Panc1 (cell line): ENCODE measurements at regions not wholly inside any gene's neighbourhood (a gene's known extent, or its start where the extent isn't known, plus 50 kb on each side); places are given as distances from the start of the nearest gene placed in this dataset.

Experiments used
- ATAC-seq: fragments of 200-7000 bp; cut with Tn5 transposase; 2 replicates; pipeline ENCODE4 v1.9.1; 2020; ENCODE audit warnings: mild to moderate bottlenecking, moderate library complexity
- BruUV-seq: library from RNA; stranded (reverse); fragments of 400-500 nt; replicated peaks from 2 replicates; lab custom pipeline; 2021; lab: Mats Ljungman, UMichigan
- CTCF ChIA-PET: fragments of 300-600 bp; sonication (Branson Sonifier 250); formaldehyde crosslinking; loops from one replicate; lab custom pipeline; 2022; ENCODE audit warnings: antibody characterized with exemption; lab: Charles Lee
- POLR2A ChIA-PET: fragments of 300-600 bp; sonication (Branson Sonifier 250); formaldehyde crosslinking; loops from one replicate; lab custom pipeline; 2022; ENCODE audit warnings: antibody characterized with exemption; lab: Charles Lee
- DNase-seq: peaks from one replicate; pipeline ENCODE4 v3.0.0-alpha.2; 2010; ENCODE audit warnings: low read depth, low spot score
- H3K27ac ChIP-seq: 2 replicates; pipeline ENCODE4 v1.5.1; 2011; ENCODE audit warnings: mild to moderate bottlenecking, low read length, inconsistent platforms
- H3K27me3 ChIP-seq: fragments of 200-500 bp; sonication (Bioruptor generic); 2 replicates; pipeline ENCODE4 v1.6.0; 2014; ENCODE audit warnings: low read length, inconsistent platforms; ENCODE audit not compliant: control insufficient read depth, insufficient read depth
- H3K36me3 ChIP-seq: fragments of 200-500 bp; sonication (Bioruptor generic); 2 replicates; pipeline ENCODE4 v1.5.1; 2014; ENCODE audit warnings: inconsistent platforms, mild to moderate bottlenecking, low read length, moderate library complexity; ENCODE audit not compliant: control insufficient read depth, insufficient read depth
- H3K4me1 ChIP-seq: 2 replicates; pipeline ENCODE4 v1.5.1; 2011; ENCODE audit warnings: inconsistent platforms, mild to moderate bottlenecking, low read length, moderate library complexity; ENCODE audit not compliant: control insufficient read depth, insufficient read depth
- H3K4me3 ChIP-seq, 2 experiments: 2 replicates each; pipeline ENCODE4 v1.5.1; 2011 to 2012; ENCODE audit warnings: low read depth in 2 of 2, low read length in 2 of 2, mild to moderate bottlenecking in 2 of 2, inconsistent platforms in 1 of 2, moderate library complexity in 1 of 2
- H3K9me3 ChIP-seq: fragments of 200-500 bp; sonication (Bioruptor generic); 2 replicates; pipeline ENCODE4 v1.5.1; 2014; ENCODE audit warnings: low read depth, mild to moderate bottlenecking, inconsistent platforms, low read length, moderate library complexity; ENCODE audit not compliant: control insufficient read depth, insufficient read depth
- POLR2AphosphoS5 ChIP-seq: IDR thresholded peaks from 2 replicates; pipeline ENCODE4 v1.6.1; 2012; ENCODE audit warnings: mild to moderate bottlenecking, low read depth, low read length, moderate library complexity
- SIN3A ChIP-seq: IDR thresholded peaks from 2 replicates; pipeline ENCODE4 v1.6.1; 2012; ENCODE audit warnings: low read depth, mild to moderate bottlenecking, low read length, moderate library complexity, borderline replicate concordance; ENCODE audit not compliant: insufficient read depth
- TCF7L2 ChIP-seq: IDR thresholded peaks from 2 replicates; pipeline ENCODE4 v1.6.1; 2011; ENCODE audit warnings: mild to moderate bottlenecking, low read depth, low read length, inconsistent platforms
- in situ Hi-C: cut with HindIII; loops from 2 replicates; pipeline ENCODE4 v1.10.0; 2016; ENCODE audit warnings: low sequenced_read_pairs, low pct_unique_long_range_greater_than_20kb
- intact Hi-C: fragments of 100-400 bp; cut with micrococcal nuclease; formaldehyde crosslinking; loops from one replicate; pipeline ENCODE4 v1.10.0; 2022; ENCODE audit not compliant: unreplicated experiment
- TF ChIP-seq, protein P1 (sequence below): fragments of 450-650 bp; IDR thresholded peaks from 2 replicates; pipeline ENCODE4 v1.5.1; 2017; ENCODE audit warnings: mild to moderate bottlenecking
- TF ChIP-seq, protein P2 (sequence below), 2 experiments: IDR thresholded peaks; 2 replicates each; pipeline ENCODE4 v1.6.1; 2011 to 2012; ENCODE audit warnings: low read depth in 2 of 2, control low read depth in 1 of 2, low read length in 1 of 2, mild to moderate bottlenecking in 1 of 2, moderate library complexity in 1 of 2; ENCODE audit not compliant: insufficient read depth in 1 of 2

DNA sequence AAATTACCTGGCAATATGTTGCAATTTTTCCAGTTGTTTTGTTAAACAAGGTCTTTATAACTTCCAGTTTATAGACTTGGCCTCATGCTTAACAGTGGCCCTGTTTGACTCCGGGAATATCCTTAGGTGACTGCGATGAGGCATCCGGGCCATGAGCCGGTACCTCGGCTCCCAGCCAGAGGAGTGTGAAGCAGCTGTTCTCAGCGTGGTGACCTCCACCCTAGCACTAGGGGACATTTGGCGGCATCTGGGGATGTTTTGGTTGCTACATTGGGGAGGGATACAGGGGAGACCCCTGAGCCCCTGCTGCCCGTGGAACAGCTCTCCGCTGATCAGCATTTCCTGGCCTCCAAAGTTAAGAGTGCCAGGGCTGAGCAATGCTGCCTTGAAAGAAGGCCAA lies 533.4 kb downstream of the IRX1 start:
- intact Hi-C loops: no loop called here
- TF ChIP-seq, protein P1, sequence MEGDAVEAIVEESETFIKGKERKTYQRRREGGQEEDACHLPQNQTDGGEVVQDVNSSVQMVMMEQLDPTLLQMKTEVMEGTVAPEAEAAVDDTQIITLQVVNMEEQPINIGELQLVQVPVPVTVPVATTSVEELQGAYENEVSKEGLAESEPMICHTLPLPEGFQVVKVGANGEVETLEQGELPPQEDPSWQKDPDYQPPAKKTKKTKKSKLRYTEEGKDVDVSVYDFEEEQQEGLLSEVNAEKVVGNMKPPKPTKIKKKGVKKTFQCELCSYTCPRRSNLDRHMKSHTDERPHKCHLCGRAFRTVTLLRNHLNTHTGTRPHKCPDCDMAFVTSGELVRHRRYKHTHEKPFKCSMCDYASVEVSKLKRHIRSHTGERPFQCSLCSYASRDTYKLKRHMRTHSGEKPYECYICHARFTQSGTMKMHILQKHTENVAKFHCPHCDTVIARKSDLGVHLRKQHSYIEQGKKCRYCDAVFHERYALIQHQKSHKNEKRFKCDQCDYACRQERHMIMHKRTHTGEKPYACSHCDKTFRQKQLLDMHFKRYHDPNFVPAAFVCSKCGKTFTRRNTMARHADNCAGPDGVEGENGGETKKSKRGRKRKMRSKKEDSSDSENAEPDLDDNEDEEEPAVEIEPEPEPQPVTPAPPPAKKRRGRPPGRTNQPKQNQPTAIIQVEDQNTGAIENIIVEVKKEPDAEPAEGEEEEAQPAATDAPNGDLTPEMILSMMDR: no peak
- TF ChIP-seq SIN3A: no peak
- TF ChIP-seq, protein P2, sequence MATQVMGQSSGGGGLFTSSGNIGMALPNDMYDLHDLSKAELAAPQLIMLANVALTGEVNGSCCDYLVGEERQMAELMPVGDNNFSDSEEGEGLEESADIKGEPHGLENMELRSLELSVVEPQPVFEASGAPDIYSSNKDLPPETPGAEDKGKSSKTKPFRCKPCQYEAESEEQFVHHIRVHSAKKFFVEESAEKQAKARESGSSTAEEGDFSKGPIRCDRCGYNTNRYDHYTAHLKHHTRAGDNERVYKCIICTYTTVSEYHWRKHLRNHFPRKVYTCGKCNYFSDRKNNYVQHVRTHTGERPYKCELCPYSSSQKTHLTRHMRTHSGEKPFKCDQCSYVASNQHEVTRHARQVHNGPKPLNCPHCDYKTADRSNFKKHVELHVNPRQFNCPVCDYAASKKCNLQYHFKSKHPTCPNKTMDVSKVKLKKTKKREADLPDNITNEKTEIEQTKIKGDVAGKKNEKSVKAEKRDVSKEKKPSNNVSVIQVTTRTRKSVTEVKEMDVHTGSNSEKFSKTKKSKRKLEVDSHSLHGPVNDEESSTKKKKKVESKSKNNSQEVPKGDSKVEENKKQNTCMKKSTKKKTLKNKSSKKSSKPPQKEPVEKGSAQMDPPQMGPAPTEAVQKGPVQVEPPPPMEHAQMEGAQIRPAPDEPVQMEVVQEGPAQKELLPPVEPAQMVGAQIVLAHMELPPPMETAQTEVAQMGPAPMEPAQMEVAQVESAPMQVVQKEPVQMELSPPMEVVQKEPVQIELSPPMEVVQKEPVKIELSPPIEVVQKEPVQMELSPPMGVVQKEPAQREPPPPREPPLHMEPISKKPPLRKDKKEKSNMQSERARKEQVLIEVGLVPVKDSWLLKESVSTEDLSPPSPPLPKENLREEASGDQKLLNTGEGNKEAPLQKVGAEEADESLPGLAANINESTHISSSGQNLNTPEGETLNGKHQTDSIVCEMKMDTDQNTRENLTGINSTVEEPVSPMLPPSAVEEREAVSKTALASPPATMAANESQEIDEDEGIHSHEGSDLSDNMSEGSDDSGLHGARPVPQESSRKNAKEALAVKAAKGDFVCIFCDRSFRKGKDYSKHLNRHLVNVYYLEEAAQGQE (IDR thresholded peaks at IDR 0.05; ENCODE audit: insufficient read depth in 1 of 2, low read depth in 2 of 2, low read length in 1 of 2): no peak
- TF ChIP-seq TCF7L2: no peak
- TF ChIP-seq POLR2AphosphoS5: no peak
- ChIA-PET POLR2A (no interaction called here), CTCF (no interaction called here)
- no peak overlapping the region for H3K4me3 ChIP-seq
- BruUV-seq: no TSS peak
- H3K27ac ChIP-seq: no peak overlapping the region
- no peaks in the 10 kb centered on the region for H3K9me3 ChIP-seq
- H3K36me3 ChIP-seq: no peaks in the 10 kb centered on the region
- in situ Hi-C loops: no loop called here
- ATAC-seq (no peak), DNase-seq (no peak)
- no peaks in the 10 kb centered on the region for H3K27me3 ChIP-seq
- H3K4me1 ChIP-seq: no peaks in the 10 kb centered on the region

DNA sequence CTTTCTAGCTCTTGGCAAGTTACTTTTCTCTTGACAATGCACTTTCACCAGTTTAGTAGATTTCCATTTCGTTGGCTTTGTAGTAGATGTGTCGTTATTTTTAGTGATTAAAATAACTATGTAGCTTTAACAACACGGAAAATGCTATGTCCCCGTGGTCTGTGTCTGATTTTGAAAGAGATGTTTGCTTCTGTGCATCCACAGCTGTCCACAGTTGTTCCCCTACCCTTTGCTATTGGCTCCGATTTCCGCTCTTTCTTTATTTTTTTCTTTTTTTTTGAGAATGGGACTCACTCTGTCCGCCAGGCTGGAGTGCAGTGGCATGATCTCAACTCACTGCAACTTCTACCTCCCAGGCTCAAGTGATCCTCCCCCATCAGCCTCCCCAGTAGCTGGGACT lies 533.9 kb downstream of the IRX1 start:
- no peak for ATAC-seq
- BruUV-seq: no TSS peak
- no peaks in the 10 kb centered on the region for H3K9me3 ChIP-seq
- ChIA-PET CTCF (no interaction called here), POLR2A (interaction anchor here (0.6 kb wide), 1 partner anchor 730 kb away, joined by 6 read pairs; no protein-coding TSS in a partner anchor)
- in situ Hi-C loops: no loop called here
- H3K36me3 ChIP-seq: no peaks in the 10 kb centered on the region
- TF ChIP-seq SIN3A: no peak
- TF ChIP-seq, protein P2 (IDR thresholded peaks at IDR 0.05; ENCODE audit: insufficient read depth in 1 of 2, low read depth in 2 of 2, low read length in 1 of 2): no peak
- TF ChIP-seq, protein P1: no peak
- no peak overlapping the region for H3K27ac ChIP-seq
- no peaks in the 10 kb centered on the region for H3K4me1 ChIP-seq
- H3K4me3 ChIP-seq: no peak overlapping the region
- no peak for DNase-seq
- intact Hi-C loops: no loop called here
- H3K27me3 ChIP-seq: no peaks in the 10 kb centered on the region
